GM18502 (cell line): ENCODE measurements at regions not wholly inside any gene's neighbourhood (a gene's known extent, or its start where the extent isn't known, plus 50 kb on each side); places are given as distances from the start of the nearest gene placed in this dataset.
"Not testable (repeated sequence)": the region's sequence is repeated elsewhere in the genome, so short reads cannot be mapped to it uniquely, and the experiment has no call there.

ENCODE experiments used
- ATAC-seq: cut with Tn5 transposase; IDR thresholded peaks from one replicate; pipeline ENCODE4 v1.9.1; 2021; ENCODE audit warnings: mild to moderate bottlenecking; ENCODE audit not compliant: unreplicated experiment, poor library complexity

DNA sequence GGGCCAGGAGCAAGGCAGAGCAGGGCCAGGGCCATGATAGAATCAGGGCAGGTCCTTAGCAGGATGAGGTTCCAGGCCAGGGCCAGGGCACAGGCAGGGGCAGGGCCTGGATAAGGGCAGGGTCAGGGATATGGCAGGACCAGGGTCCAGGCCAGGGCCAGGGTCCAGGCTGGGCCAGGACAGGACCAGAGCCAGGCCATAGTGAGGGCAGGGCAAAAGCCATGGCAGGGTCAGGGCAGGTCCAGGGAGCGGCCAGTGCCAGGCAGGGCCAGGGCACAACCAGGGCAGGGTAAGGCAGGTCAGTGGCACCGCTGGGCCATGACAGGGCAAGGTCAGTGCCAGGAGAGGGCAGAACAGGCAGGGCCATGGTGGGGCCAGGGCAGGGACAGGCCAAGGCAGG lies 152.2 kb downstream of the LIPI start:
- ATAC-seq, result no peak

DNA sequence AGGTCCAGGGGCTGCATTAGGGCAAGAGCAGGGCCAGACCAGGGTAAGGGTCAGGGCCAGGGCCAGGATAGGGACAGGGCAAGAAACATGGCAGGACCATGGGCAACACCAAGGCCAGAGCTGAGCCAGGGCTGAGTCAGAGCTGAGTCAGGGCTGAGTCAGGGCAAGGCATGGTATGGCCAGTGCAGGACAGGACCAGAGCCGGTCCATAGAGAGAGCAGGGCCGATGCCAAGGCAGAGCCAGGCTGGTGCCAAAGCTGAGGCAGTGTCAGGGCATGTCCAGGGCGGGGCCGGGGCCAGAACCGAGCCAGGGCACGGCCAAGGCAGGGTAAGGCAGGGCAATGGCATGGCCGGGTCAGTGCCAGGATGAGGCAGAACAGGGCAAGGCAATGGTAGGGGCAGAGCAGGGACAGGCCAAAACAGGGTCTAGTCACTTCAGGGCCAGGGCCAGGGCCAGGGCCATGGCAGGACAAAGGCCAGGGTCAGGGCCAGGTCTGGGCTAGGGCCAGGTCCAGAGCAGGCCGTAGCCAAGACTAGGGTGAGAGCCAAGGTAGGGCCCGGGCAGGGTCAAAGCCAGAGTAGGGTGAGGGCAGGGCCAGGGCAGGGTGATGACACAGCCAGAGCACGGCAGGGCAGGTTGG lies 152.8 kb downstream of the LIPI start:
- ATAC-seq, result not testable (repeated sequence)

DNA sequence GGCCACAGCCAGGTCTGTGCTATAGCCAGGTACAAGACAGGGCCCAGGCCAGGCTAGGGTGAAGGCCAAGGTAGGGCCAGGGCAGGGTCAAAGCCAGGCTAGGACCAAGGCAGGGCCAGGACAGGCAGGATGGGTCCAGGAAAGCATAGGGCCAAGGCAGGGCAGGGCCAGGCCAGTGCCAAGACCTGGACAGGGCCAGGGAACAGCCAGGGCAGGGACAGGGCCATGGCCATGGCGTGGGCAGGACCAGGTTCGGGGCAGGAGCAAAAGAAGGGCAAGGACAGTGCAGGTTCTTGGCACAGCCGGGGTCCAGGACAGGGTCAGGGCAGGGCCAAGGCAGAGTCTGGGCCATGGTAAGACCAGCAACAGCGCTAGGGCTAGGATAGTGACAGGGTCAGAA lies 153.4 kb downstream of the LIPI start:
- no peak for ATAC-seq

DNA sequence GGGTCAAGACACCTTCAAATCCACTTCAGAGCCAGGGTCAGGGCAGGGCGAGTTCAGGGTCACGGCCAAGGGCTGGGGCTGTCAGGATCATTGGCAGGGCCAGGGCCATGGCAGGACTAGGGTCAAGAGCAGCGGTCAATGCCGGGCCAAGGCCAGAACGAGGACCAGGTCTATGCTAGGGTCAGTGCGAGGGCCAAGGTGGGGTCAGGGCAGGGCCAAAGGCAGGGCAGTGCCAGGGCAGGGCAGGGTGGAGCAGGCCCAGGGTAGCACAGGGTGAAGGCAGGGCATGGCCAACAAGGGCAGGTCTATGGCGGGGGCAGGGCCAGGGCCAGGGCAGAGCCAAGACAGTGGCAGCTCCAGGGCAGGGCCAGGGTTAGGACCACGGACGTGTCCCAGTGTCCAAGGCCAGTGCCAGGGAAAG lies 154.0 kb downstream of the LIPI start:
- no peak for ATAC-seq

DNA sequence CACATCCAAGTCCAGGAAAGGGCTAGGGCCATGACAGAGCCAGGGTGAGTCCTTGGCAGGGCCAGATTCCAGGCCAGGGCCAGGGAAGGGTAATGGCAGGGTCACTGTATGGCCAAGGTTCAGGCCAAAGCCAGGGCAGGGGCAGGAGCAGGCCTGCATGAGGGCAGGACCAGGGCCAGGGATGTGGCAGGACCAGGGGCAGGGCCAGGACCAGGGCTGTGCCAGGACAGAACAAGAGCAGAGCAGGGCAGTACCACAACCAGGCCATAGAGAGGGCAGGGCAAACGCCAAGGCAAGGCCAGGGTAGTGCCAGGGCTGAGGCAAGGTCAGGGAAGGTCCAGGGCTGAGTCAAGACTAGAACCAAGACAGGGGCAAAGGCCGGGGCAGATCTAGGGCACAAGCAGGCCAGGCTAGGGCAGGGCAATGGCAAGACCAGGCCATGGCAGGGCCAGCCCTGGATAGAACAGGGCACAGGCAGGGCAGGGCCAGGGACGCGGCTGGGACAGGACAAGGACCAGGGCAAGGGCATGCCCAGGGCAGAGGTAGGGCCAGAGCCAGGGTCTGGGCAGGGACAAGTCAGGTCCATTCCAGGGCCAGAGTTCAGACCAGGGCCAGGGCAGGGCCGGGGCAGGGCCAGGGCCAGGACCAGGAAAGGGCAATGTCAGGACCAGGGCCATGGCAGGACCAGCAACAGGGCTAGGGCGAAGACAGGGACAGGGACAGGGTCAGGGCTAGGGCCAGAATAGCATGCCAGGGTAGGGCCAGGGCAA lies 154.8 kb downstream of the LIPI start:
- not testable (repeated sequence) for ATAC-seq

DNA sequence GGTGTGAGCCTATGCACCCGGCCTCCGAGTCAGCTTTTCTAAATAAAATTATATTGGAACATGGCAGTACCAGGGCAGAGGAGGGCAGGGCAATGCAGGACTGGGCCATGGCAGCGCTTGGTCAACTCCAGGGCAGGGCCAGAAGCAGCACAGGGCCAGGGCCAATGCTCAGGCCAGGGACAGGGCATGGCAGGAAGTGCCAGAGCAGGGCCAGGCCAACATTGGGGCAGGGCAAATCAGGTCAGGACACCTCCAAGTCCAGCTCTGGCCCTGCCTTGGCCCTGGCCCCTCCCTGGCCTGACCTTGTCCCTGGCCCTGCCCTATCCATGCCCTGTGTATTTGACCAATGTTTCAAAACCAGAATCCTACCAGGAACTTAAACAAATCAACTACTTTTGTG lies 156.1 kb downstream of the LIPI start:
- no peak for ATAC-seq

DNA sequence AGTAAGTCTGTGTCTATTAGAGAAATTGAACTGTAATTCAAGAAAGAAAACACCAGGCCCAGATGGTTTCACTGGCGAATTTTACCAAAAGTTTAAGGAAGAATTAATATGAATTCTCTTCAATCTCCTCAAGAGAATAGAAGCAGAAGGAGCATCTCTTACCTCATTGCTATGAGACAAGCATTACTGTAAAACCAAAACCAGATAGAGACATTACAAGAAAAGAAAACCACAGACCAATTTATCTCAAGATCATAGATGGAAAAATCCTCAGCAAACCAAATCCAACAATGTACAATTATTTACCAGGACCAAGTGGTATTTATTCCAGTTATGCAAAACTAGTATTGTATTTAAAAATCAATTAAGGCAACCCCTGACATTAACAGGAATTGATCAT lies 160.6 kb downstream of the LIPI start:
- ATAC-seq, result no peak

GRCh38 chr21:14046401-14046800 lies 164.4 kb downstream of the LIPI start:
- ATAC-seq, result no peak

- ATAC-seq, result no peak
Observed at GRCh38 chr21:14040386-14040785, 170.4 kb downstream of the LIPI start.

DNA sequence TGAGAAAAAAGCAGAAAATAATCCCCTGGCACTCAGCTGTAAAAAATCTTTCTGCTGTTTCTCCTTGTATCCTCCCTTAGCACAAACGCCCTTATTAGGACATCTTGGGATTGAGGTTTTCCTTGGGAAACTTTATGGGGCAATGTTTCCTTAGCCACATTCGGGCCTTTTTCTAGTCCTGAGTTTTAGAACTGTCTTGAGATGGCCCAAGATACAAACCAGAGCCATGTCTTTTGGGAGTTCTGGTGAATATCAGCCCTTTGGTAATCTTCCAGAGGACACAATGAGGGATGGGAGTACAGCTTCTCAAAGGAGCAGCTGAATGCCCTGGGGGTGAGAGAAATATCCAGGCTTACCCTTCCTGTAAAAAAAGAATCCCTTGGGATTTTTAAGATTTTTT lies 182.1 kb downstream of the LIPI start:
- not testable (repeated sequence) for ATAC-seq

DNA sequence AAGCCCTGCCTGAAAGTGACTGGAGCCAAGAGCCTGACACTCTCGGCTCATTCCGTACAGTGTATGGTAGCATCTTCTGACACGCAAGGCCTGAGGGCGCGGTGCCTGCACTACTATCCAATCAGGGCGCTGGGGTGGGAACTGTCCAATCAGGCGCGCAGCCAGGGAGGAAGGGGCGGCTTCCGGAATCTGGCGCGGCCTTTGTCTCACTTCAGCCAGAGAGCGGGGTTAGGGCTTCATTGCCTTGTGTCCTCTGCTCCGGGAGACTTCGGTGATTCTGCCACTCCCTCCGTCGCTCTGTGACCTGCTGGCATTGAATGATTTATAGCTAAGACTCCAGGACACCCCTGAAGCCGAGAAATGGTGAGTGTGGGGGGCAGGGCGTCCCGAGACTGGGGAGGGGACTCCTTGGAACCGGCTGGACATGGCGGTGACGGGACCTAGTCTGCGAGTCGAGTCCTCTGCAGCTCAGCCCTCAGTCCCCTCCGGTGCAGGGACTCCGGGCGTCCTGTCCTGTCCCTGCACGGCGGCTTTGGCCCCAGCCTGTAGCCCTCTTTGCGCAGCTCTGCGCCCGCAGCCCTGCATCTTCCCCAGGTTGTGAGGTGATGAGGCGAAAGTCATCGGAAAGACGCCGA lies 183.4 kb downstream of the LIPI start:
- ATAC-seq, result peak; percentile 100

DNA sequence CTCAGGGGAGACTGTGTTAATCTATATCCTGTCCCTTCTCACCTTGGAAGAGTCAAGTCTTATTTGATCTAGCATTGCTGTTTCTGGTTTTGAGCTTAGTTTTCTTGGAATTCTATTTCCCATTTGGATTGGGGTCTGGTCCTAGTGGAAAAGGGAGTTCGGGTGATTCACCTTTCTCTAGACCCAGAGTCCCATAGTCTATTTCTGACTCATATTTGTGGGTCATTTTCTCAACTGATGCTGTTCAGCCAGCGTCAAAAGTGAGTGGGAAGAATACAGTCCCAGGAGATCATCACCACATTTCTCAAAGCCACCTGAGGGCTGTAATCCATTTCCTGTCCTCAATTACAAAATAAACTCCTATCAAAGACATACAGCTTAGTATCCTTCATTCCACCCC lies 190.6 kb downstream of the LIPI start:
- not testable (repeated sequence) for ATAC-seq

DNA sequence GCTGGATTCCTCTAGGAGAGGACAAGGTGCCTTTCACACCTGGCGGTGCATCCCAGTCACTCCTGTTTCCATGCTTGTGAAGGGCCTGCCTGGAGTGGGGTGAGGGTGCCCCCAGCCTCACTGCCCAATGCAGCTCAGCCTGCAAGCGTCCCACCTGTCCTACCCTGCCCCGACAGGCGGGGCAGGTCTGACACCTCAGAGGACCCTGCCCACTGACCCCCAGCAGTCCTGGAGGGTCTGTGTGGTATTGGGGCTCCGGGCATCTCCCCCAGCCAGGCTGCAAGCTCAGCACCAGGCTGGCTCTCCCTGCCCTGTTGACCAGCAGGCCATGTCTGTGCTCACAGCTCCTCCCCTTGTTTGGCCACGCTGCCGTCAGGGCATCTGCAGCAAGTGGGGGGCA lies 194.9 kb downstream of the LIPI start:
- ATAC-seq, result not testable (repeated sequence)

GRCh38 chr21:14013623-14014498 lies 196.9 kb downstream of the LIPI start:
- ATAC-seq, result not testable (repeated sequence)

DNA sequence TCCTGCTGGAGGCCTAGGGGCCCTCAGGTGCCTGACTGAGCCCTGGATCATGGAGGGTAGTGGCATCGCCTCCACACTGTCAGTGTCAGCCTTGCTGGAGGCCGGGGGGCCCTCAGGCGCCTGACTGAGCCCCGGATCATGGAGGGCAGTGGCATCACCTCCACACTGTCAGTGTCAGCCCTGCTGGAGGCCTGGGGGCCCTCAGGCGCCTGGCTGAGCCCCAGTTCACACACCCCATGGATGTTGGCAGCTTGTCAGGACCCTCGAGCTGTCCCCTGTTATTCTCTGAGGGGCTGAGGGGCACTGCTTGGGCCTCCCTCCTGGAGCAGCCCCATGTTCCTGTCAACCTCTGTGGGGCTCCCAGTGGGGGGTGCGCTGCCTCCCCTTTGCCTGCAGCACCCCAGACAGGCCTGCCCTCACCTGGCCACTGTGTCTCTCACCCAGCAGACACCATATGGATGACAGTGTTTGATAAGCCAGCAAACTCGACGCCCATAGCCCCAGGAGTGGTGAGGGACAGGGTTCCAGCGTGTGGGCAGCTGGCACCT lies 197.6 kb downstream of the LIPI start:
- no peak for ATAC-seq

DNA sequence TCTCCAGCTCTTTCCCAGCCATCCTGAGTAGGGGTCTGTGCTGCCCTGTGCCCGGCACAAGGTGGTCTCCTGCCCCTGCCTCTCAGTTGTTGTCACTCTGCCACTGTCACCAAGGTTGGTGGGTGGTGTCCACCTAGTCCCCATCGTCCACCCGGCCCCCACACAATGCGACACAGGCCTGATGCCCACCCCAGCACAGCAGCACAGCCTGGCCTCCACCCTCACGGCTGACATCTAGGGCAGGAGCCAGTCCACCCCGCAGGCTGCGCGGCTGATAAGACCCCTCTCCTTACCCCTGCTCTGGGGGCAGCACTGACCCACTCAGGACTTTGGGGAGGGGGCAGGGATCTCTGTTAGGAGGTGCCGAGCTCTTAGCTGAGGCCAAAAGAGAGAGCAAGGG lies 198.3 kb downstream of the LIPI start:
- no peak for ATAC-seq

- ATAC-seq, result not testable (repeated sequence)
Observed at GRCh38 chr21:14011751-14012150, 199.0 kb downstream of the LIPI start.

GRCh38 chr21:14011149-14011548 lies 199.6 kb downstream of the LIPI start:
- ATAC-seq, result not testable (repeated sequence)

- no peak for ATAC-seq
Observed at GRCh38 chr21:14010729-14011128, 200.0 kb downstream of the LIPI start.

GRCh38 chr21:14009990-14010389 lies 200.8 kb downstream of the LIPI start:
- not testable (repeated sequence) for ATAC-seq
